ENCODE measurements at regions not wholly inside any gene's neighbourhood (a gene's known extent, or its start where the extent isn't known, plus 50 kb on each side); places are given as distances from the start of the nearest gene placed in this dataset.

DNA sequence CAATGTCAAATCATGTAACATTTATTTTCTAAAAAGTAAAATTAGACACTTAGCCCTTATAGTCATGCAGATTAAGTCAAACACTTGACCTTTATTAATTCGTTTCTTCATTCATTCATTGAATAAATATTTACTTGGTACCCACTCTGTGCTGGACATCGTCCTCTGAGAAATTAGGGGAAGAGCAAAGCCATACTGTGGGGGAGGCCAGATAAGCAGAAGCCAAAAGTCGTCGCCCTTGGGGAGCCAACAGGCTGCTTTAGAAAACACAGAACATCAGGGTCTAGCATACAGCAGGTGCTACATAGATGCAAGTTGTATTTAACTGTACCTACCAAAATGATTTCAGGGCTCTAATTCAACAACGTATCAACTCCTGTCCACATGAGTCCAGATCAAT, 66.1 kb upstream of the PROX1 start:
- TF ChIP-seq EZH2phosphoT487 (IDR thresholded peaks at IDR 0.05; ENCODE audit: borderline replicate concordance, low read depth, low read length) = no peak
- TF ChIP-seq, protein P1, sequence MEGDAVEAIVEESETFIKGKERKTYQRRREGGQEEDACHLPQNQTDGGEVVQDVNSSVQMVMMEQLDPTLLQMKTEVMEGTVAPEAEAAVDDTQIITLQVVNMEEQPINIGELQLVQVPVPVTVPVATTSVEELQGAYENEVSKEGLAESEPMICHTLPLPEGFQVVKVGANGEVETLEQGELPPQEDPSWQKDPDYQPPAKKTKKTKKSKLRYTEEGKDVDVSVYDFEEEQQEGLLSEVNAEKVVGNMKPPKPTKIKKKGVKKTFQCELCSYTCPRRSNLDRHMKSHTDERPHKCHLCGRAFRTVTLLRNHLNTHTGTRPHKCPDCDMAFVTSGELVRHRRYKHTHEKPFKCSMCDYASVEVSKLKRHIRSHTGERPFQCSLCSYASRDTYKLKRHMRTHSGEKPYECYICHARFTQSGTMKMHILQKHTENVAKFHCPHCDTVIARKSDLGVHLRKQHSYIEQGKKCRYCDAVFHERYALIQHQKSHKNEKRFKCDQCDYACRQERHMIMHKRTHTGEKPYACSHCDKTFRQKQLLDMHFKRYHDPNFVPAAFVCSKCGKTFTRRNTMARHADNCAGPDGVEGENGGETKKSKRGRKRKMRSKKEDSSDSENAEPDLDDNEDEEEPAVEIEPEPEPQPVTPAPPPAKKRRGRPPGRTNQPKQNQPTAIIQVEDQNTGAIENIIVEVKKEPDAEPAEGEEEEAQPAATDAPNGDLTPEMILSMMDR (conservative IDR thresholded peaks at IDR 0.05; ENCODE audit: low read length) = no peak
- ChIA-PET POLR2A (no interaction called here), CTCF (ENCODE audit: unreplicated experiment) (no interaction called here)
- no TSS peak for BruUV-seq (replicated peaks)
- Histone ChIP-seq H3K9me3 (ENCODE audit: low read length) (no peaks in the 10 kb centered on the region), H3K79me2 (ENCODE audit: insufficient read depth, low read depth, low read length) (no peaks in the 10 kb centered on the region), H2AFZ (ENCODE audit: low read length) (no peak overlapping the region), H3K9me2 (ENCODE audit: insufficient read depth, low read length) (no peaks in the 10 kb centered on the region), H4K20me1 (ENCODE audit: insufficient read depth, low read length) (no peaks in the 10 kb centered on the region), H3K4me3 (ENCODE audit: low read depth, low read length, poor library complexity, severe bottlenecking) (no peak overlapping the region), H3K4me2 (ENCODE audit: low read length) (no peak overlapping the region), H3K27ac (ENCODE audit: low read depth, low read length, poor library complexity, severe bottlenecking) (no peak overlapping the region), H3K36me3 (ENCODE audit: insufficient read depth, low read length) (no peaks in the 10 kb centered on the region), H3K4me1 (ENCODE audit: insufficient read depth, low read length, poor library complexity, severe bottlenecking) (no peaks in the 10 kb centered on the region)
- intact Hi-C loops (cut with micrococcal nuclease; ENCODE audit: unreplicated experiment) = no loop called here
- no peak for DNase-seq (ENCODE audit: low spot score)

DNA sequence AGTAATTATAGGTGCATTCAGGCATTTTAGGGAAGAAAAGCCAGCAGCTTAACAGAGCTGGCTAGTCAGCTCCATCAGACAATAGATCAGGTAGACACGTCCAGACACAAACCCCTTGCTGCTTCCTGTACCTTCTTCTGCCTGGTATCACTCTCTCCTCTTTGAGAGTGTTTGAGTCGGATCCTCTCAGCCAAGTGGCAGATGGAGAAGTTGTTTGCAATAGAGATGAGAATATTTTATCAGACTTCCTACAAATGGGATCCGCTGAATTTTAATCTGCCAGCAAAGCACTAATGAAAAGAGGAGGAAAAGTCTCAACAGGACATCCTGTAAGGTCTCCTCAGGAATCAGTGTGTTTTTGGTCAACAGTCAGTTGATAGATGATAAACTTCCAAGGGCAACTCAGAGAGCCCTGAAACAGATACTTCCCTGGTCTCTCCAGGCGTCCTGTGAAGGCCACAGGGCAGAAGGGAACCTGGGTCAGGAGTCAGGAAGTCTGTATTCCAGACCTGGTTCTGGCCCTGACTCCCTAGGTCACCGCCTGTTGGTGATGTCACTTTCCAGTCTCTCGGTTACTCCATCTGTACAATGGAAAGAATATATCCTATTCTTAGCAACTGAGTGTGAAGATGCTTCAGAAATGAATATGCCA, 62.1 kb upstream of the PROX1 start:
- no peaks in the 10 kb centered on the region for H3K36me3 ChIP-seq (ENCODE audit: insufficient read depth, low read length)
- no peak overlapping the region for H3K4me2 ChIP-seq (ENCODE audit: low read length)
- no peaks in the 10 kb centered on the region for H3K9me2 ChIP-seq (ENCODE audit: insufficient read depth, low read length)
- H2AFZ ChIP-seq (ENCODE audit: low read length) = no peak overlapping the region
- no peak overlapping the region for H3K4me3 ChIP-seq (ENCODE audit: low read depth, low read length, poor library complexity, severe bottlenecking)
- no peak overlapping the region for H3K27ac ChIP-seq (ENCODE audit: low read depth, low read length, poor library complexity, severe bottlenecking)
- TF ChIP-seq EZH2phosphoT487 (IDR thresholded peaks at IDR 0.05; ENCODE audit: borderline replicate concordance, low read depth, low read length) = no peak
- TF ChIP-seq, protein P1 (conservative IDR thresholded peaks at IDR 0.05; ENCODE audit: low read length) = no peak
- H3K9me3 ChIP-seq (ENCODE audit: low read length) = no peaks in the 10 kb centered on the region
- intact Hi-C loops (cut with micrococcal nuclease; ENCODE audit: unreplicated experiment) = no loop called here
- H4K20me1 ChIP-seq (ENCODE audit: insufficient read depth, low read length) = no peaks in the 10 kb centered on the region
- no TSS peak for BruUV-seq (replicated peaks)
- POLR2A ChIA-PET = no interaction called here
- no peaks in the 10 kb centered on the region for H3K79me2 ChIP-seq (ENCODE audit: insufficient read depth, low read depth, low read length)
- H3K4me1 ChIP-seq (ENCODE audit: insufficient read depth, low read length, poor library complexity, severe bottlenecking) = no peaks in the 10 kb centered on the region
- CTCF ChIA-PET (ENCODE audit: unreplicated experiment) = no interaction called here
- no peak for DNase-seq (ENCODE audit: low spot score)

DNA sequence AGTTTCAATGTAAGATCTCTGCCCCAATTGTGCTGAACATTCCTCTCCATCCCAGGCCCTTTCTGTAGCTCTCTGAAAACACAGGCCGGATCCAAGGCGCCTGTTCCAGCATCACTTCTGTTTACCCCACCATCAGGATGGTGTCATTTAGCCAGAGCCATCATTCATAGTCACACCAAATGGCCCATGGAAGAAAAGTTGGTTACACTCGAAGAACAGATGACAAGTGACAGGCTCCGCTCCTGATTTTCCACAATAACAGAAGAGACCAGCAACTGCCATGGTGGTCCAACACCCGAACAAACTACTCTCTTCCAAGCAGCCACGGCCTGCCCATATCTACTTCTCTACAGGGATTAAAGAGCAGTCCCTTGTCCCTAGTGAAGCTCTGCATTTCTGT, 59.9 kb upstream of the PROX1 start:
- H3K9me3 ChIP-seq (ENCODE audit: low read length) = no peaks in the 10 kb centered on the region
- H3K4me1 ChIP-seq (ENCODE audit: insufficient read depth, low read length, poor library complexity, severe bottlenecking) = no peaks in the 10 kb centered on the region
- H3K79me2 ChIP-seq (ENCODE audit: insufficient read depth, low read depth, low read length) = no peaks in the 10 kb centered on the region
- intact Hi-C loops (cut with micrococcal nuclease; ENCODE audit: unreplicated experiment) = no loop called here
- no peaks in the 10 kb centered on the region for H4K20me1 ChIP-seq (ENCODE audit: insufficient read depth, low read length)
- H3K36me3 ChIP-seq (ENCODE audit: insufficient read depth, low read length) = no peaks in the 10 kb centered on the region
- no peak overlapping the region for H3K27ac ChIP-seq (ENCODE audit: low read depth, low read length, poor library complexity, severe bottlenecking)
- TF ChIP-seq, protein P1 (conservative IDR thresholded peaks at IDR 0.05; ENCODE audit: low read length) = no peak
- TF ChIP-seq EZH2phosphoT487 (IDR thresholded peaks at IDR 0.05; ENCODE audit: borderline replicate concordance, low read depth, low read length) = no peak
- CTCF ChIA-PET (ENCODE audit: unreplicated experiment) = no interaction called here
- POLR2A ChIA-PET = no interaction called here
- no peak for DNase-seq (ENCODE audit: low spot score)
- no peak overlapping the region for H3K4me3 ChIP-seq (ENCODE audit: low read depth, low read length, poor library complexity, severe bottlenecking)
- H3K4me2 ChIP-seq (ENCODE audit: low read length) = no peak overlapping the region
- no peak overlapping the region for H2AFZ ChIP-seq (ENCODE audit: low read length)
- no peaks in the 10 kb centered on the region for H3K9me2 ChIP-seq (ENCODE audit: insufficient read depth, low read length)
- BruUV-seq (replicated peaks) = no TSS peak
